Thyroid gland (tissue), 4 donors: ENCODE measurements at regions not wholly inside any gene's neighbourhood (a gene's known extent, or its start where the extent isn't known, plus 50 kb on each side); places are given as distances from the start of the nearest gene placed in this dataset.

Source experiments
- CTCF ChIP-seq, 6 experiments: fragments of 200-600 bp in 3 of 6; fragments of 450-650 bp in 3 of 6; sonication (generic) in 3 of 6; IDR thresholded peaks; one replicate each; pipeline ENCODE4 v1.5.1; 2016 to 2019; ENCODE audit warnings: antibody characterized with exemption in 6 of 6, mild to moderate bottlenecking in 2 of 6, inconsistent platforms in 1 of 6, moderate library complexity in 1 of 6
- POLR2A ChIP-seq, 2 donors: fragments of 450-650 bp; IDR thresholded peaks; one replicate each; pipeline ENCODE4 v1.6.1; 2017; ENCODE audit warnings: antibody characterized with exemption in 2 of 2, mild to moderate bottlenecking in 2 of 2, moderate library complexity in 1 of 2

- no peak for TF ChIP-seq POLR2A (IDR thresholded peaks at IDR 0.05)
- no peak for TF ChIP-seq CTCF (IDR thresholded peaks at IDR 0.05)
Observed at GRCh38 chr3:152210697-152211096, 58.0 kb upstream of the MBNL1 start.
